Large intestine (tissue), 3 donors: ENCODE measurements at regions not wholly inside any gene's neighbourhood (a gene's known extent, or its start where the extent isn't known, plus 50 kb on each side); places are given as distances from the start of the nearest gene placed in this dataset.
"Not testable (repeated sequence)": the region's sequence is repeated elsewhere in the genome, so short reads cannot be mapped to it uniquely, and the experiment has no call there.

Experiments
- DNase-seq, 2 donors: peaks; one replicate each; pipeline versions ENCODE4 v3.0.0 to v3.0.0-alpha.2; 2013
- H3K27ac ChIP-seq: one replicate; pipeline ENCODE4 v1.5.1; 2013; ENCODE audit warnings: low read length
- H3K27me3 ChIP-seq: 2 replicates; pipeline ENCODE4 v1.6.1; 2013; ENCODE audit warnings: low read length; ENCODE audit not compliant: control insufficient read depth, insufficient read depth
- H3K36me3 ChIP-seq: 2 replicates; pipeline ENCODE4 v1.6.1; 2013; ENCODE audit warnings: low read length; ENCODE audit not compliant: control insufficient read depth, insufficient read depth
- H3K4me1 ChIP-seq: one replicate; pipeline ENCODE4 v1.6.1; 2013; ENCODE audit warnings: low read length; ENCODE audit not compliant: control insufficient read depth, insufficient read depth
- H3K4me3 ChIP-seq: one replicate; pipeline ENCODE4 v1.5.1; 2013; ENCODE audit warnings: low read length
- H3K9me3 ChIP-seq: one replicate; pipeline ENCODE4 v1.6.1; 2013; ENCODE audit warnings: mild to moderate bottlenecking, low read depth, low read length, moderate library complexity; ENCODE audit not compliant: control insufficient read depth
- WGBS: methylation state at CpG from one replicate; pipeline ENCODE4 v1.1.5; 2013; ENCODE audit warnings: low lambda C conversion rate; ENCODE audit not compliant: insufficient coverage; 5-methylcytosine and 5-hydroxymethylcytosine counted together

DNA sequence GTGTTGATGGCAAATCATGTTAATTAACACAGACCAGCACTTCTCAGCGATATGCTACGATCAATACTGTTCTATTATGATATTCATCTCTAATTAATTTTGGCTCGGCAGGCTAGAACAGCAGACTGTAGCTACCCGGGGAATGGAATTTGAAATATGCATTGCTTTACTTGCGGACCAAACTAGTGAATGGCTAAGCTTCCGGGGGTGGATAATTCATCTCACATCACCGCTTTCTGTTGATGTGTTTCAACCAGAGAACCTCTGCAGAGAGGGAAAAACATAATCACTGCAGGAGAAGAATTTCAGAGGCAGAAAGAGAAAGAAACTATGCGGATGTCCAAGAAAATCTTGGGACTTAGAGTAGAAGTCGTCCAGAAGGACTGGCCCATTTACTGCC is 490.9 kb downstream of the STK39 start:
- H3K4me3 ChIP-seq = no peak overlapping the region
- H3K27ac ChIP-seq = no peak overlapping the region
- no peaks in the 10 kb centered on the region for H3K36me3 ChIP-seq
- no peaks in the 10 kb centered on the region for H3K27me3 ChIP-seq
- WGBS = no CpG with 5 or more reads among the region's 9 CpGs
- no peak for DNase-seq
- H3K4me1 ChIP-seq = peaks cover 2% of the 10 kb centered on the region
- H3K9me3 ChIP-seq = no peaks in the 10 kb centered on the region

DNA sequence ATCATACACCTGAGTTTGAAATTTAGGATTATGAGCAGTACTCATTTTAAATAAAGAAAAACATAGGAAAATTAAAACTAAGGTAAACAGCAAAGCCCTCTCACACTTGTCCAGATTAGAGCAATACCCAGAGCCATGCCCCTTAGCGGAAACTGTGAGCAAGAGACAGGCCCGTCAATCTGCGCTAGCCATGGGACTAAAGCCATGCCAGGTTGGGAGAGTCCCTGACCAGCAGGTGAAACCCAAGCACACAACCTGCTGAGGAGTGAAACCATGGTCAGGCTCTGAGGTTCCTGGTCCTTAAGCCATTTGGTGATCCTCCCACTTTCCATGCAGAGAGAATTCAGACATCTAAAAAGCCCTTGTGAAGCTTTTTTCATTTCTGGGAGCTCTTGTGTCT is 494.3 kb downstream of the STK39 start:
- Histone ChIP-seq H3K4me3 (no peak overlapping the region), H3K36me3 (no peaks in the 10 kb centered on the region), H3K9me3 (no peaks in the 10 kb centered on the region), H3K27me3 (no peaks in the 10 kb centered on the region), H3K27ac (no peak overlapping the region), H3K4me1 (no peaks in the 10 kb centered on the region)
- no CpG with 5 or more reads among the region's 3 CpGs for WGBS
- DNase-seq = no peak

DNA sequence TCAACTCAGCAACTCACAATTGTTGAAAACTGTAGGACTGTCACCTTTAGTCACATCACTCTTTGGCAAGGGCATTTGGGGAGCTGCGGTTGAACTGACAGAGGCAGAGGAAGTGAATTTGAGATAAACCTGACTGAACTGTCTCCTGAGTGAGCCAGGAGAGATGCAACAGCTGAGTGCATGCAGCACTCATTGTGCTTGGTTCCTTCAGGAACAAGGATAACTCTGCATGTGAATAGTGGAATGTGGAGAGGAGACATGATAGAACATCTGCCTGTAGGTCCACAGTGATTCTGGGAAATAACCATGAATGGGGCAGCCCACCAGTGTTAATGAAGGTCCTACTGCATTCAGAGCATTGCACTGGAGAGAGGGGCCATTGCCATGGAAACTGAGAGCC is 494.7 kb downstream of the STK39 start:
- Histone ChIP-seq H3K27ac (no peak overlapping the region), H3K27me3 (no peaks in the 10 kb centered on the region), H3K4me1 (no peaks in the 10 kb centered on the region), H3K9me3 (no peaks in the 10 kb centered on the region), H3K4me3 (no peak overlapping the region), H3K36me3 (no peaks in the 10 kb centered on the region)
- WGBS = no CpG with 5 or more reads among the region's 1 CpG
- DNase-seq = no peak

DNA sequence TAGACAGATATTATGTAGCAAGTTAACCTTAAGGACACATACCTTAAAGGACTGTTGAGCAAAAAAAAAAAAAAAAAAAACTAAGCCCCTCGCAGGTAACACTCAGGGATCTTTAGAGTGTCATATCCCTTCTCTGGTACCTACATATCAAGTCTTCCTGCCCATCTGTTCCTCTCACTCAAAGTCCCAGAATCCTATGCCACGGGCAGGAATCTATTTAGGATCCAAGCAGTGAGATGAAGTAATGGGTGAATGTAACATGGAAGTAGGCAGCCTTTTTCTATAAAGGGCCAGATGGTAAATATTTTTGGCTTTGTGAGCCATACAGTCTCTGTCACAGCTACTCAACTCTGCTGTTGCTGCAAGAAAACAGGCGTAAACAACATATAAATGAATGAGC is 496.7 kb downstream of the STK39 start:
- Histone ChIP-seq H3K4me1 (no peaks in the 10 kb centered on the region), H3K27me3 (no peaks in the 10 kb centered on the region), H3K36me3 (no peaks in the 10 kb centered on the region), H3K9me3 (no peaks in the 10 kb centered on the region), H3K27ac (no peak overlapping the region), H3K4me3 (no peak overlapping the region)
- no CpG with 5 or more reads among the region's 3 CpGs for WGBS
- DNase-seq = no peak

DNA sequence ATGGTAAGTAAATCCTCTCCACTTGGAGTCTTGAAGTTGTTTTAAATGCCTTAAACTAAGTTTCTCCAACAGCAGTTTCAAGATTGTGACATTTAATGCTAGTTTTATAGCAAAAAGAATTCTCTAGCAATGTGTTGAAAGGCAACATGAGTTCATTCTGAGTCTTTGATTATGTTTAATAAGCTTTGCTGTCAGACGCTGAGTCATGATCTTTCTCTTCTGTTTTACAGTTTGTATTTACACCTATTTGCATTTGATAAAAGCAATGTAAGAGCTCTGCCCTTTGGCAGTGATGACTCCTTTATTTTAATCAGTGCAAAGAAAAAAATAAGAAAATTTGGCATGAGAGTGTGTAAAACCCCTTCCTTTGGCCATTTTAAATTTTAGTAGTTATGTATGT is 497.7 kb downstream of the STK39 start:
- no peak for DNase-seq
- no CpG with 5 or more reads among the region's 1 CpG for WGBS
- no peaks in the 10 kb centered on the region for H3K27me3 ChIP-seq
- H3K9me3 ChIP-seq = no peaks in the 10 kb centered on the region
- H3K4me1 ChIP-seq = no peaks in the 10 kb centered on the region
- no peak overlapping the region for H3K4me3 ChIP-seq
- no peaks in the 10 kb centered on the region for H3K36me3 ChIP-seq
- peak overlapping the region; percentile 4 for H3K27ac ChIP-seq

- no peaks in the 10 kb centered on the region for H3K27me3 ChIP-seq
Observed at GRCh38 chr2:167749016-167749415, 498.4 kb downstream of the STK39 start.

DNA sequence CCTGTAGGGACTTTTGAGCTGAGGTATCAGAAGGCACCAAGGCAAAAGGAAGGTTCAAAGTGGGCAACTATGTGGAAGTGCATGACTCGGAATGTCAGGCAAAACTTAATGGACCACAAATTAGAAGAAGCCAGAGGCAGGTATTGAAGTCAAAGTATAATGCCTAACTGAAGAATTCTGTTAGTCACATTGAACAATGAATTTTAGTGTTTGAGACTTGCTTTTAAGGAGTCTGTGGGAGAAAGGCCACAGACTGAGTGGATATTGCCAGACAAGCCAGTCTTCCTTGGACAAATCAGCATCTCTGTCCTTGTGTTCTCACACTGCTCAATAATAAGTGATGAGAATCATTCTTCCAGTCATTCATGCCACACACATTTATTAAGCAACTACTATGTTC is 498.9 kb downstream of the STK39 start:
- WGBS = no CpG with 5 or more reads among the region's 1 CpG

More at GRCh38 chr2:167749016-167749415, 498.4 kb downstream of the STK39 start:
- no peak overlapping the region for H3K4me3 ChIP-seq
- WGBS = 80% methylated on average over 1 of the region's 3 CpGs
- no peaks in the 10 kb centered on the region for H3K36me3 ChIP-seq
- peak; percentile 43 to 53 for DNase-seq
- peak overlapping the region; percentile 4 for H3K27ac ChIP-seq
- no peaks in the 10 kb centered on the region for H3K9me3 ChIP-seq
- no peaks in the 10 kb centered on the region for H3K4me1 ChIP-seq

DNA sequence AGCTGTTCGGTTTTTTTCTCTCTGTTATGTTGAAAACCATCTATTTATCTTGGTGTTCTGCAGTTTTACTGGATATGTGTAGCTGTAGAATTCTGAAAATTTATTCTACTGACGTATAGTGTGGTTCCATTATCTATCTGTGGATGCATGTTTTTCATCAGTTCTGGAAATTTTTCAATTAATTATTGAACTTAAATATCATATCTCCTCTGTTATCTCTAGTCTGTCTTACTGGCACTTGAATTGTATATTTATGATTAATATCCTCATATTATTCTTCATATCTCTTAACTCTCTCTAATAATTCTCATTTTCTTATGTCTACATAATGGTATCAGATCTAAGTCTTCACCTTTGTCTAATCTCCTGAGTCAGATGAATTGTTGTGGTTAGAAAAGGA is 501.7 kb downstream of the STK39 start:
- no peak overlapping the region for H3K27ac ChIP-seq
- H3K4me1 ChIP-seq = no peaks in the 10 kb centered on the region
- 65% methylated on average over 2 of the region's 2 CpGs for WGBS
- no peaks in the 10 kb centered on the region for H3K36me3 ChIP-seq
- no peaks in the 10 kb centered on the region for H3K9me3 ChIP-seq
- H3K4me3 ChIP-seq = no peak overlapping the region
- H3K27me3 ChIP-seq = no peaks in the 10 kb centered on the region
- DNase-seq = no peak

More for the DNA sequence above, 498.9 kb downstream of the STK39 start:
- Histone ChIP-seq H3K27ac (no peak overlapping the region), H3K4me1 (no peaks in the 10 kb centered on the region), H3K36me3 (no peaks in the 10 kb centered on the region), H3K9me3 (no peaks in the 10 kb centered on the region), H3K27me3 (no peaks in the 10 kb centered on the region), H3K4me3 (no peak overlapping the region)
- DNase-seq = no peak

DNA sequence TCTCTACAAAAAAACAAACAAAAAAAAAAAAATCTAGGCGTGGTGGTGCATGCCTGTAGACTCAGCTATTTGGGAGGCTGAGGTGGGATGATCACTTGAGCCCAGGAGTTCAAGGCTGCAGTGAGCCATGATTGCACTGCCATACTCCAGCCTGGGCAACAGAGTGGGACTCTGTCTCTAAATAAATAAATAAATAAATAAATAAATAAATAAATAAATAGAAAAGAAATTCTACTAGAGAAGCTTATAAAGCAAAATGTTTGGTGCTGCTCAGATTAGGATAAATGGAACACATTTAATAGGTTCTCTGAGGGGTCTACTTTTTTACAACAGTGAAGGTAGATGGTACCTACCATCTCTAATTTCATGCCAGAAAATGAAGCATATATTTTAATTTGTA is 507.5 kb downstream of the STK39 start:
- not testable (repeated sequence) for H3K9me3 ChIP-seq, H3K27ac ChIP-seq, H3K4me1 ChIP-seq, H3K27me3 ChIP-seq, H3K4me3 ChIP-seq, H3K36me3 ChIP-seq, DNase-seq
- WGBS = no CpG with 5 or more reads among the region's 1 CpG

- no peaks in the 10 kb centered on the region for H3K36me3 ChIP-seq
- no peak overlapping the region for H3K27ac ChIP-seq
- no peak for DNase-seq
- no peaks in the 10 kb centered on the region for H3K9me3 ChIP-seq
- H3K27me3 ChIP-seq = no peaks in the 10 kb centered on the region
- WGBS = 43% methylated on average over 1 of the region's 2 CpGs
- H3K4me3 ChIP-seq = no peak overlapping the region
- no peaks in the 10 kb centered on the region for H3K4me1 ChIP-seq
Observed at GRCh38 chr2:167733747-167734146, 513.6 kb downstream of the STK39 start.

DNA sequence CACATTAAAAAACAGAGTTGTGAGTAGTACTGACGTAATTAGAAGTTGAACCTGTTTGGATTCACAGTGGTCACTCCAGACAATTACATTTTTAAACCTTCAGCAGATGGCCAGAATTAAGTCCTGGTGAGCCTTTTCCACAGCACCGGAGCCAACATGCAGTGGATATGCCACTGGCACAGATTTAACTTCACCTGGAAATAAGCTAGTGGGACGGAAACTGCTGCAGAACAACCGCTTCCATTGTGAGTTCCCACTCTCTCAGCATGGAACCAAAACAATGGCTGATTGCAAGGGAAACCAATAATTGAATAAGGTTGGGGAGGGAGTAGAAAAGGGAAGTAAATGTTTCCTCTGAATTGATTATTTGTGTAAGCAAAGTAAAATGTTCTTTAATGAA is 515.1 kb downstream of the STK39 start:
- no peaks in the 10 kb centered on the region for H3K4me1 ChIP-seq
- no peaks in the 10 kb centered on the region for H3K9me3 ChIP-seq
- no peaks in the 10 kb centered on the region for H3K27me3 ChIP-seq
- no peak overlapping the region for H3K4me3 ChIP-seq
- H3K27ac ChIP-seq = no peak overlapping the region
- WGBS = 100% methylated on average over 1 of the region's 4 CpGs
- no peaks in the 10 kb centered on the region for H3K36me3 ChIP-seq
- DNase-seq = no peak
